HG03095 (cell line): ENCODE measurements at regions not wholly inside any gene's neighbourhood (a gene's known extent, or its start where the extent isn't known, plus 50 kb on each side); places are given as distances from the start of the nearest gene placed in this dataset.
A peak's percentile ranks its signal among the peaks of the same experiment; 100 is the strongest.

ENCODE experiments used
- ATAC-seq: cut with Tn5 transposase; IDR thresholded peaks from one replicate; pipeline ENCODE4 v1.9.1; 2021; ENCODE audit warnings: moderate library complexity; ENCODE audit not compliant: unreplicated experiment

DNA sequence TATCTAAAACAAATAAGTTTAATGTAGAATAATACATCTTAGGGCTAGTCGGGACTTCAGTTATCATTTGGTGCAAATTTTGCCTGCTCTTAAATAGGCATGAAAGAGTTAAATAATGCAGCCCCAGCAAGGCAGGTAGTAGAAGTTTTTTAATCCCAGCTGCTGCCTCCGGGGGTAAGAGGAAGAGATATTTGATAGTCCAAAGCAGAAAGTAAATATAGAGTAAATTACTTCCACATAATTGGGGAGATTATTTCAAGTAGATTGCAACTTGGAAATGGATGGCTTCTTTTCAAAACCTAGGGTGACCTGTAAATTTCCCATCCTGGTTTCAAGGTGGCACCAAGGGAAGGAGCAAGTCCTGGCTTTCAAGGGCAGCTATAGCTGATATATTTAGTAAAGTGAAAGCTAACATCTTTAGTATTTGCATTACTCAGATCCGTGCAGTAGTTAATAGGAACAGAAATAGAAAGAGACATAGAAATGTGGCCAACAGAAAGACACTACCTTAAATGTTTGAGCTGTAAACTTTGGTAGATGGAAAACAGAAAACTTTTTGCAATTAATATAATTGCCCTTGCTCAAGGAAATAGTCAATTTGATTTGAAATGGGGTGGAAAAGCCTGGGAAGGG, 109.1 kb downstream of the LMO4 start:
- peak; percentile 77 for ATAC-seq

DNA sequence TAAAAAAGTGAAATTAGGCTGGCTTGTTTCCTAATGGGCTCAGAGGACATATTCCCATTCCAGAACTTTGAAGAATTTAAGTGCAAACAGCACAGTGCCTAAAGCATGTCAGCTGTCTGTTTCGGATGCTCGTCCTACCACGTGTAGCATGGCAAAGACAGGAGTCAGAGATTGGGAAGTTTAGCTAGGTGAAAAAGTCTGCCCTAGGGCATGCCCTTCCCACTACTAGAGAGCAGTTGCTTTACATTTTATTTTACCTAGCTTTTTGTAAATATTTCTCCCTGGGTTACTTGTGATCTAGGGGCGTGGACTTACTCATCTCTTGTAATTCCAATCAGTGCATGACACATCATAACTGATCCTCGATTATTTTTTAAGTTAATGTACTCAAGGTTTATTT, 111.1 kb downstream of the LMO4 start:
- ATAC-seq, result no peak

DNA sequence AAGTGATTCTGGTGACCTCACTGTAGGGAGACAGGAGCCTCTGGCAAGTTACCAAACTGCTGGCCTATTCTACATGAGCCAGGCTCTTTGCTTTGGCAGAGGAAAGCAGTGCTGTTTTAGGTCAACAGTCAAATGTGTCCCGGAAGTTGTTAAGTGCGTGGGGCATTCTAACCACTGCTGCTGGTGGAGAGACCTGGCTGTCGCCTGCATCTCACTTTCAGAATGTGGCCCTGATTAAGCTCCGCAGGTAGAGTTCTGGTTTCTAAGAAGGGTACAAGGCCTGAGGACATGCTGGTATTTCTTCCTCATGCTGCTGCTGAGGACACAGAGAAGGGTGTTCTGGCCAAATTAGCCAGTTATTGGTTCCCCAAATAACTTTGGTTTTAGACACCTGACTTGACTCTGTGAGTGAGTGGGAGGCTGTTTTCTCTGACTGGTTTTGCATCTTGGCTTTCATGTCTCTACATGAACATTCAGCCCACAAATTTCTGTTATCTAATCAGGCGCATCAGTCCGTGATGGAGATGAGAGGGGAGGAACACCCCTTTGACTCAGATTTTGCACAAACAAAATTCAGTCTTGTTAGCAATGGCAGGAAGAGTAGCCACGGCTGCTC, 120.8 kb downstream of the LMO4 start:
- peak; percentile 89 for ATAC-seq

DNA sequence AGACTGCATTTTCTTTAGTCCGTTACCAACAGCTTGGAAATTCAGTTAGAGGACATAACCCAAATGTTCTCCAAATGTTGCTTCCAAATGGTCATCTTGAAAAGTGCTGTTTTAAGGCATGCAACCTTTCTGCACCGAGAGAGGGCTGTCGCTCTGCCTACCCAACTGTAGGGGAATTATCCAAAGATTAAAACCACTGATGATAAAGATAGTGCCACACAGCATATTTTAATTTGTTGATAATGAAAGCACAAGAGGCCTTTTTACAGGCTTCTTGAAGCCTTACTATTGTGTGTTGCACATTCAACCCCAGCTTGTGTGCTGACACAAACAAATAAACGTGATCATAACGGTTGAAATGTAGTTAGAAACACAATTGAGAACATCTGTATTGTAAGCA, 121.5 kb downstream of the LMO4 start:
- ATAC-seq, result no peak

DNA sequence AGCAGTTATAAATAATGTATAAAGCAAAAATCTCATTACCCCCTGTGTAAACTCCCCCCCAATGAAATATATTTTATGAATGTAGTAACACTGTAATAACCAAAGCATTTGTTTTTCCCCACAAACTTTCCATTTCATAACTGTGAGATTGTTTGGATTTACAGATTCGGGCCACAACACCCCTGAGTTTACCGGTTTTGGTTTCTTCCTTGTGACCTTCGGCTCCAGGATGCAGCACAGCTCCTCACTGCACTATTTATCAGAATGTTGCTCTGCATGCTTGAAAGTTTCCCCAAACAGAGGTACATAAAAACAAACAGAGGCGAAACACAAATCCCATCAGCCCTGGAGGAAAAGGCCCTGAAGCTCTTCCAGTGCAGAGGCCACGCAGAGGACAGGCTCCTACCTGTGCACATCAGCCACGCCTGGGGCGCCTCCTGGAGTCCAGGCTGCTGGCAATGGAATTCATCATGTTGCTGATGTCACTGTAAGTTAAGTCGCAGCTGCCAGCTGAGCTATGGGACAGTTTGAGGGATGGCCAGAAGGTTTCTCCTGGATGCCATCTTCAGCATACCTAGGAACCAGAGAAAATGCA, 122.0 kb downstream of the LMO4 start:
- ATAC-seq, result no peak

- ATAC-seq, result no peak
Observed at GRCh38 chr1:87451229-87451920, 122.7 kb downstream of the LMO4 start.

- ATAC-seq, result no peak
Observed at GRCh38 chr1:87452648-87453047, 124.0 kb downstream of the LMO4 start.

DNA sequence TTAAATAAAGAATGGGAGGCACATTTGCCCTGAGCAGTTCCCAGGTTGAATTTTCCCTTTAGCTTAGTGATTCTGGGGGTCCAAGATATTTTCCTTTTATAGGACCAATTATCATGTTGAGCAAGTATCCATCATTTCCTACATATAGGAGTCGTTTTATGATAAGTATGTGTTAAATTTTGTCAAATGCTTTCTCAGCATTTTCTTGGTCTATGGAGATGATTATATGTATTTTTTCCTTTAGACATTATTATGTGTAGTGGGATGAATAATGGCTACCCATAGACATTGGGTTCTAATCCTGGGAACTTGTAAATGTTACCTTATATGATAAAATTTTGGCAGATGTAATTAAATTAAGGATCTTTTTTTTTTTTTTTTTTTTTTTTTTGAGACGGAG, 128.7 kb downstream of the LMO4 start:
- no peak for ATAC-seq

GRCh38 chr1:87462894-87463293, 134.2 kb downstream of the LMO4 start:
- no peak for ATAC-seq

DNA sequence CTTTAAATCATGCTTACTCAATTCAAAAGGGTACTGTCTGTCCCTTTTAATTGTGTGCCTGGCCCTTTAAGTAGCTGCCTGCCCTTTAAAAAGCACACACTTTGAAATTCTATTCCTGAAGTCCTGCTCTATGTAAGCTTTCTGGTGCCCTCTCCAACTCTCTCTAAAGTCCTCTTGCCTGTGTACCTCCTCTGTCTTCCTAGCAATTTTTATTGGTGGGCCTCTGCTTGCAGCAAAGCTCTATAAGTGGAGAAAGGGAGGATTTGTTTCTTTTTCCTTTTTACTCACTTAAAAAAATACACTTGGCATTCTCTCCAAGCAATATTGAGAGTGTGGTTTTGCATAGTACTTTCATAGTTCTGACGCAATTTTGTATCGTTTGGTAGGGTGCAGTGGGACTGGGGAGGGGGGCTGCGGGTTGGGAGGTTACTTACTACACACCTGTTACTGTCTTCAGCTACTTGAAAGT, 135.4 kb downstream of the LMO4 start:
- ATAC-seq, result peak; percentile 60

- ATAC-seq, result no peak
Observed at GRCh38 chr1:87466621-87467020, 137.9 kb downstream of the LMO4 start.

DNA sequence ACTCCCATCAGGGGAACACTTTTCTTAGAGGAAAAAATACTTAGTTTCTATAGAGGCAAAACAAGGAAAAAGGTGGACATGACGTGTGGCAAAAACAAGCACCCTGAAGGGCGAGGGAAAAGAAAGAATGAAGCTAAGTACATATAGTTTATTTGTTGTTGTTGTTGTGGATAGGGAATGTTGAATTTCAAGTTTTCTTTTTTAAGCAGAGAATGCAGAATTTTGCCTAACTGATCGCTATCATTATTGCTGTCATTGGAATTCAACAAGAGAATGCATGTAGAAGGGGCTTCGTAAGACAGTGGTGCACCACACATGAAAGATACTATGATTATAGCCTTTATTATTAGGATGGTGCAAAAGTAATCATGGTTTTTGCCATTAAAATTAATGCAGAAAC, 144.0 kb downstream of the LMO4 start:
- no peak for ATAC-seq

DNA sequence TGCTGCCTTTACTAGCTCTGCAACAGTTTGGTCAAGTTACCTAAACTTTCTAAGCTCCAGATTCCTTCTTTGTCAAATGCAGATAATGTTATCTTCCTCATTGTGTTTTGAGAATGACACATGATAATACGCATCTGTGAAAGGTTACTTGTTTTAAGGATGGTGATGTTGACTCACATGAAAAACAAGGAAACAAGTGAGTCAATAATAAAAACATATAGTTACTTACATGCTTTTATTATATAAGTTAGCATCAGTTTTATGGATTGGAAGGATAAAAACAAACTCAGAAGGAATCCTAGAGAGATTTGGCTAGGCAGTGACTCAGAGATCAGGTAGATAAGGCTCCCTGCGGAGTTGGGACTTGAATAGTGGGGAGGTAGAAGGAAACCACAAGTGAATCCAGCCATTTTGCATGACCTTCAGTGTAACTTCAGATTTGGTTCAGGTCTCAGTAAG, 144.6 kb downstream of the LMO4 start:
- ATAC-seq, result no peak

GRCh38 chr1:87474098-87474497, 145.4 kb downstream of the LMO4 start:
- no peak for ATAC-seq

GRCh38 chr1:87478231-87478630, 149.6 kb downstream of the LMO4 start:
- ATAC-seq, result no peak

DNA sequence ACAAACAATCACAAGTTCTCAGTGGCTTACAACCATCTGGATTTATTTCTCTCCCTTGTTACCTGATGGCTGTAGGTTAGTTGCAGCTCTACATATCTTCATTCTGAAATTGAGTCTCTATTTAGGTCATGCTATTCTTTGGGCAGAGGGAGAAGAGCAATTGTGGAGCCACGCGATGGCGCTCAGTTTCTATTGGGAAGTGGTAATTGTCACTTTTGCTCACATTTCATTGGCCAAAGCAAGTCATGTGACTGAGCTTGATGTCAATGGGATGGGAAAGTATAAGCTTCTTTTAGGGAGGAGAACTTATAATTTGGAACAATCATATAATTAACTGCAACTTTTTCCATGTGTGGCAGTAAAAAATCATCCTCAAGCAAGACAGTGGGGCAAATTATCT, 166.5 kb downstream of the LMO4 start:
- no peak for ATAC-seq

- no peak for ATAC-seq
Observed at GRCh38 chr1:87495870-87496269, 167.2 kb downstream of the LMO4 start.

DNA sequence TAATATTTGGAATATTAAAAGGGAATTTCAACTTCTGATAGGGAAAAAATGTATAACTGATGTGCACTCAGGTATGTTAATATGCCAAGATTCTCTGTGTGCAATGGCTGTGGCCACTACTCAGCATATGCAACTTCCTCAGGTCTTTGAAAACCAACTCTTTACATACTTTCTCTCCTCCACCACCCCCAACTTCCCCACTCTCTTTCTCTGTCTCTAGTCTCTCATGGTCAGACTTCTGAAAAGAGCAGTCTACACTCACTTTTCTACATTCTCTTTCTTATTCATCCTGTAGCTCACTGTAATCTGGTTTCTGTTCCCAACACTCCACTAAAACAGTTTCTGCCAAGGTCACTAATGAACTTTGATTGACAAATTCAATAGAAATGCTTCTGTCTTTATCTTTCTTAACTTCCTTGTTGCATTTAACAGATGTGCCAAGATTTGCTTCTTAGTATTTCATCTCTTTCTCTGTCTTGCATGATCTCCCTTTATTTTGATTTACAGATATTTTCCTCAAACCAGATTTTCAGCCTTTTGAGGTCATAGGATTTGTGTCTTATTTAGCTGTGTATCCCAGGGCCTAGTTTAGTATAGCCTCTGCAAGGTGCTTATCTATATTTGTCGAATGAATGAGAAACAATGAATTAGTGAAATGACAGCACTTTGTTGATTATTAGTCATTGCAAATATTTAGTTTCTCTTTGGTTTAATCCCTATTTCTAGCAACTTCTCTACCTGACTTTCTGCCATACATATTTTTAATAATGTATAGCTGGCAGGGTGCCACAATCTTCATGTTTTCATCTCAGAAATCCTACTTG, 168.9 kb downstream of the LMO4 start:
- ATAC-seq, result peak; percentile 65

DNA sequence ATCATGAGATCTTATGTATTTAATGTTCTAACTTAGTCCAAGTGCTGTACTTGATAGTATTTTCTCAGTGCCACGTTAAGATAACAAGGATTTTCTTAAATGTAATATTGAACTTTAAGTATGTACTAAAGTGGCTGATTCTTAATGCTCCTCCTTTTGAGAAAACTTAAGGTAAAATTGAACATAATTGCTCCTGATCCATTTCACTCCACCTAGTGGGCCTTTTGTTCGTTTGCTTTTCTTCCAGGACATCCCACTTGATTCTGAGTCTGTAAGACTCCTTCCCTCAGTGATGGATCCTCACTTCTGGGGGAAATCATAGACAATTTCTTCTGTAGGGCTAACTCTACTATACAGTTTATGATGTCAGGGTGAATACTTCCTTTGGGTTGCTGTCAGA, 173.1 kb downstream of the LMO4 start:
- ATAC-seq, result no peak

DNA sequence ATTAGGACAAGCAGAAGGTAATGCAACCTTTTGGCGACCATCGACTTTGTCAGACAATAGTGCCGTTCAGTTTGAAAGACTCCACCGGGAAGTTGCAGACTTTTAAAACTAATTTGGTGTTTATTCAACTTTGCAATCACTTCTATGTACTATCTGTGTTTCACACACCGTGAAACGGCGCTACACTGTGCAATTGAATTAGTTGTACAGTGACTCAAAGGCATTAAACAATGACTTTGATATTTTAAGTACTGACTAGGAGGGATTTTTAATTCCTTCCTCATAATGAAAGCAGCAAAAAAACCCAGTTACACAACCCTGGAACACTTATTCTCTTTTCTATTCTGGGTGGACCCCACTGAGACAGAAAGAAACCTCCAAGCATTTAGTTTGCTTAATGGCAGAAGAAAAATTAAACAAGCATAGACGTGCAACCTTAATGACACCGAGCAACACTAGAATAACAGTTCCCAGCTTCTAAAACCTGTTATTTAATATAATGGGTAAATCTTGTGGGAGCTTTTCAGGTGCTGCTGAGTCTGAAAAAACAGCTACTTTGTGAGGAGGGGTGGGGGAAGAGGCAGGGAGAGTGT, 176.8 kb downstream of the LMO4 start:
- no peak for ATAC-seq

GRCh38 chr1:87506147-87506546, 177.5 kb downstream of the LMO4 start:
- no peak for ATAC-seq
